ENCODE measurements at regions not wholly inside any gene's neighbourhood (a gene's known extent, or its start where the extent isn't known, plus 50 kb on each side); places are given as distances from the start of the nearest gene placed in this dataset.

DNA sequence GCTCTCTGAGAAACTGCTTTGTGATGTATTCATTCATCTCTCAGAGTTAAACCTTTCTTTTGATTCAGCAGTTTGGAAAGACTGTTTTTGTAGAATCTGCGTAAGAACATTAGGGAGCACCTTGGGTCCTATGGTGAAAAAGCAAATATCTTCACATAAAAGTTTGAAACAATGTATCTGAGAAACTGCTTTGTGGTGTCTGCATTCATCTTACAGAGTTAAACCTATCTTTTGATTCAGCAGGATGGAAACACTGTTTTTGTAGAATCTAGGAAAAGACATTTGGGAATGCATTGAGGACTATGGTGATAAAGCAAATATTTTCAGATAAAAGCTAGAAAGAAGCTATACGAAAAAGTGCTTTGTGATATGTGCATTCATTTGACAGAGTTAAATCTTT is 361.3 kb downstream of the OR4C45 start:
- TF ChIP-seq, protein P1, sequence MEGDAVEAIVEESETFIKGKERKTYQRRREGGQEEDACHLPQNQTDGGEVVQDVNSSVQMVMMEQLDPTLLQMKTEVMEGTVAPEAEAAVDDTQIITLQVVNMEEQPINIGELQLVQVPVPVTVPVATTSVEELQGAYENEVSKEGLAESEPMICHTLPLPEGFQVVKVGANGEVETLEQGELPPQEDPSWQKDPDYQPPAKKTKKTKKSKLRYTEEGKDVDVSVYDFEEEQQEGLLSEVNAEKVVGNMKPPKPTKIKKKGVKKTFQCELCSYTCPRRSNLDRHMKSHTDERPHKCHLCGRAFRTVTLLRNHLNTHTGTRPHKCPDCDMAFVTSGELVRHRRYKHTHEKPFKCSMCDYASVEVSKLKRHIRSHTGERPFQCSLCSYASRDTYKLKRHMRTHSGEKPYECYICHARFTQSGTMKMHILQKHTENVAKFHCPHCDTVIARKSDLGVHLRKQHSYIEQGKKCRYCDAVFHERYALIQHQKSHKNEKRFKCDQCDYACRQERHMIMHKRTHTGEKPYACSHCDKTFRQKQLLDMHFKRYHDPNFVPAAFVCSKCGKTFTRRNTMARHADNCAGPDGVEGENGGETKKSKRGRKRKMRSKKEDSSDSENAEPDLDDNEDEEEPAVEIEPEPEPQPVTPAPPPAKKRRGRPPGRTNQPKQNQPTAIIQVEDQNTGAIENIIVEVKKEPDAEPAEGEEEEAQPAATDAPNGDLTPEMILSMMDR (IDR thresholded peaks at IDR 0.05; ENCODE audit: low read depth, low read length, poor library complexity, severe bottlenecking) = no peak
- no peak for TF ChIP-seq EZH2phosphoT487 (IDR thresholded peaks at IDR 0.05; ENCODE audit: borderline replicate concordance, low read length)
